Activated CD4-positive, CD25-positive, alpha-beta regulatory T cell treated with anti-CD3 and anti-CD28 coated beads, Interleukin-2, amount 50 U/mL, for 24 hours (primary cell): ENCODE measurements at regions not wholly inside any gene's neighbourhood (a gene's known extent, or its start where the extent isn't known, plus 50 kb on each side); places are given as distances from the start of the nearest gene placed in this dataset.
"Not testable (repeated sequence)": the region's sequence is repeated elsewhere in the genome, so short reads cannot be mapped to it uniquely, and the experiment has no call there.

Experiments used
- ATAC-seq, 2 donors: fragments of 150-1000 bp; cut with Tn5 transposase; one replicate each; pipeline ENCODE4 v1.10.0; 2021; ENCODE audit warnings: mild to moderate bottlenecking in 1 of 2, moderate library complexity in 1 of 2

GRCh38 chr5:116992681-116993080 is 418.1 kb upstream of the SEMA6A start:
- ATAC-seq = no peak

- no peak for ATAC-seq
Measured at GRCh38 chr5:116989995-116990394, 415.4 kb upstream of the SEMA6A start.

GRCh38 chr5:116982035-116982434 is 407.4 kb upstream of the SEMA6A start:
- ATAC-seq = no peak

- no peak for ATAC-seq
Measured at GRCh38 chr5:116980581-116980980, 406.0 kb upstream of the SEMA6A start.

- no peak for ATAC-seq
Measured at GRCh38 chr5:116976767-116977166, 402.1 kb upstream of the SEMA6A start.

DNA sequence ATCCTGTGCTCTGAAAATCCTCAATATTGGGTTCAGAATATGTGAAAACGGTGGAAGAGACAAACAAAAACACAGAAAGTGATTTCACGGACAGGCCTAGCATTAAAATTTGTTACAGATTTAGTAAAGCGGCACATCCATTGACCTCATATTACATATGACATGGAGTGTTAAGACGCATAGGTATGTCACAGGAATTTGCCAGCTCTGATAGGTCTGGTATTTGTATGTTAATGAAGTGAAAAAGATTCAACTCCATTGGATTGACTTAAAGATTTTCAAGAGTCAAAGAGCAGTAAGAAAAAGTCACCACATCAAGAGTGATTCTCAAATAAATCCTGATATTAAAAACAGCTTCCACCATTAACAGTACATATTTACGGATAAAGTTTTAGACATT is 396.5 kb upstream of the SEMA6A start:
- no peak for ATAC-seq

- no peak for ATAC-seq
Measured at GRCh38 chr5:116970318-116970717, 395.7 kb upstream of the SEMA6A start.

- no peak for ATAC-seq
Measured at GRCh38 chr5:116964438-116964837, 389.8 kb upstream of the SEMA6A start.

GRCh38 chr5:116961021-116961420 is 386.4 kb upstream of the SEMA6A start:
- ATAC-seq = no peak

DNA sequence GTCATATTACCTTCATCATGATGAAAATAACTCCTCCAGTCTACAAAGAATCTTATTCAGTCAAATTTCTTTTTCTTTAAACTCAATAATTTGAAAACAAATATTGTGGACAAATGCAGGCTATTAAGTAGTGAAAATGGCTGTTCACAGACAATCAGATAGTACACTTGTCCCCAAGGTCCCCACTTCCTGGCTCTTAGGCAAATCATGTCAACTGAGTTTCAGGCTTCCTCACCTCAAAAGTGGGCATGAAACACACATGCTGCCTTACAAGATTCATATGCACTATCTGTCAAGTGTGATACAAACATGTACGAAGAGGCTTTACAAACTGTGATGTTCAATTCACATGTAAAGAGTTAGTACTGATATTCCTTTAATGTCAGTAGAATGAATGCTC is 385.2 kb upstream of the SEMA6A start:
- ATAC-seq = no peak

GRCh38 chr5:116953251-116953930 is 378.8 kb upstream of the SEMA6A start:
- no peak for ATAC-seq

- ATAC-seq = no peak
Measured at GRCh38 chr5:116951219-116951618, 376.6 kb upstream of the SEMA6A start.

- ATAC-seq = peak; percentile 53 to 71
Measured at GRCh38 chr5:116947691-116948528, 373.3 kb upstream of the SEMA6A start.

GRCh38 chr5:116945613-116946382 is 371.2 kb upstream of the SEMA6A start:
- ATAC-seq = not testable (repeated sequence)

DNA sequence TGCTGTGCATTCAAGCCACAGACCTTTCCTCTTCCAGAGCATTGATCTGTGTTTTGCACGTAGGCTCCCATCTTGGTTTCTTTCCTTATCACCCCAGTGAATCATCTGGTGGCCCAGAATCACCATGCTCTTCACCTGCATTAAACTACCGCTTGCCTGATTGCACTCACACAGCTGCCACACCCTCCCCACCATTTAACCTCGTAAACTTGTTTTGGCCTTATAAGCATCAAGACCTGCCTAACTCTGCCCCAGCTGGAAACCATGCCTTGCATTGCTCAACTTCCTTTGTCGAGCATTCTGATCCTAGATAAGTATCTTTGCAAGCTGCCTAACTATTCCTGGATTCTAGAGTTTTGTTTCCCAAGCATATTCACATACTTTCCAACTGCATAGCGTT is 369.6 kb upstream of the SEMA6A start:
- no peak for ATAC-seq

DNA sequence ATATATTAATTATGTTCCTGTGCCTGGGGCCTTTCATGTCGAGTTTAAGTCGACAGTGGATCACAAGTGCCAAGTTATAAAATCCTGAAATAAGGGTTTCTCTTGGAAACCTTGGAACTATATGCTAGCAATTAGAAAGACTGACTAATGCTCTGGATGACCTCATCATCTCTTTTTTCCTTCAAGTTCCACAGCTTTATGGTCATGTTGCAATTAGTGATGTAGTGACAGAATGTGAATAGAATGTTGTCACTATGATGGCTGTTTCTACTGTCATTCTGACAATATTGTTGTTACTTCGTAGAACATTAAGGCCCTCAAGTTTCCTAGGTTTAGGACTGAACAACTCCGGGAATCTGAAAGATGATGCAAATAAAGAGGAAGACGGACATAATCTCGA is 368.0 kb upstream of the SEMA6A start:
- no peak for ATAC-seq

DNA sequence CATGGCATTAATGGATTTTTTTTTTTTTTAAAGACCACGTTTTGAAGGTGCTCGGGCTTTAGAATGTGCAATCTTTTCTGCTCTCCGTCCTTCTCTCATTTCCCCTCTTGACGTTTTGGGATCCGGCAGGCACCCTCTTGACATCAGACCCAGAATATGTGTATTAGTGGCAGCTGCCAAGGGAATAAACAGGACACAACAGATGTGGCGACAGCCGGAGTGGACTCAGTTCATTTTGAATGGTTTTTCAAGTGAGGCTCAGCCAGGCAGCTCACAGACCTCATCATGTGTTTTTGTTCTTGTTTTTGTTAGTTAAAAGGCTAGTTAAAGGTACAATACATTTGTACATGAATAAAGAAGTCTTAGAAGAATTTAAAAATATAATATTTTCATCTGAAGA is 365.0 kb upstream of the SEMA6A start:
- ATAC-seq = no peak

DNA sequence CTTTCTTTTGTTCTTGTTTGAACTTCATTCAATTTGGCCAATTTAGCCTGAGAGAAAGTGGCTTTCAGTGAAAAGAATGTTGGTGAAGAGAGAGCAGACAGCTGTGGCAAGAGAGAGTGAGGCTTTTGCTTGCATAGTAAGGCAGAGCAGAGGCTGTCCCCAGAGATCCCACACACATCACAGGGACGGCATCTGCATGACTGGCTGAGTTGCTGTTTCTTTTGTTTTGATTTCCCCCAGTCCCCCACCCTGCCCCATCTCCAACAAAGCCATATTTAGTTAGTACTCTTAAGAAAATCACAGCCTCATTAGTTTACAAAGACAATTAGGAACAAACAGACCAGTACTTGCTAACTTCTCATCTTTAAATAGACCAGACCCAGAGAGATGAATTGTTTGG is 363.9 kb upstream of the SEMA6A start:
- ATAC-seq = no peak

GRCh38 chr5:116935561-116936162 is 361.0 kb upstream of the SEMA6A start:
- no peak for ATAC-seq

DNA sequence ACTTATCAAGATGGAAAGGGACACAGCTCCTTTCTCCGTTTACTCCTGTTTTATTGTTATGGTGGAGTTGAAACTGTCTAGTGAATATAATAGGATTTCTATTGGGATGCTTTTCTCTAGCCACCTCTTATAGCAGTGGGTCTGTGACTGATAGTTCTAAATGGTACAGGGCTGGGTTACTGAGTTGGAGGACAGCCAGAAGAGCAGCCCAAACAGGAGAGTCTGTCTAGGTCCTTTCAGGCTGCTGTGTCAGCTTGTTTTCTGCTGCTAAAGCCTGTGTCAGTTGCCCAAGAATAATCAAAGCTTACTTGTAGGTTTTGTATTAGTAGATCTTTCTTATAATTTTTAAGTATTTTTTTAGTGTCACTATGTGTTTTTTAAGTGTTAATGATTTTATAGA is 356.0 kb upstream of the SEMA6A start:
- ATAC-seq = no peak

DNA sequence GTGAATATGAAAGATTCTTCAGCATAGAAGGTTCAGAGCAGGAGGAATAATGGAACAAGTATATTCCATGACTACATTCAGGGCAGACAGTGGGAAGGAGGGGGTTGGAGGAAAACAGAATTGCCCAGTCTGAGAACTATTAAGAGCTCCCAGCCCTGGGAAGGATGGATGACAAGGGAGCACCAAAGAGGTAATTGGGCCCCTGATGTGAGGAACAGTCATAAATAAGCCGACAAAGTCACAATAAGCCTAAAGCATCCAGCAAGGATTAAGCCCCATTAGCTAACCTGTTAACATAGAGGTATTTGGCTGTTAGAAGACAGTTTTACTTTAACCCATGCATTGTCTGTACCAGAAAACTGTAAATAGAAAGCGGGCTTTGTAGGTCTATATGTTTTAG is 348.7 kb upstream of the SEMA6A start:
- no peak for ATAC-seq

- no peak for ATAC-seq
Measured at GRCh38 chr5:116922532-116922931, 347.9 kb upstream of the SEMA6A start.

- ATAC-seq = no peak
Measured at GRCh38 chr5:116914869-116915504, 340.4 kb upstream of the SEMA6A start.
